ENCODE measurements at regions not wholly inside any gene's neighbourhood (a gene's known extent, or its start where the extent isn't known, plus 50 kb on each side); places are given as distances from the start of the nearest gene placed in this dataset.

- TF ChIP-seq CTCF (tag by site-specific recombination; IDR thresholded peaks at IDR 0.05) (no peak), ZNF311 (tag by site-specific recombination; IDR thresholded peaks at IDR 0.05; ENCODE audit: borderline replicate concordance) (no peak), MZF1 (tag by site-specific recombination; IDR thresholded peaks at IDR 0.05; ENCODE audit: borderline replicate concordance) (no peak), ZNF488 (tag by site-specific recombination; IDR thresholded peaks at IDR 0.05) (no peak), ZNF561 (tag by site-specific recombination; IDR thresholded peaks at IDR 0.05; ENCODE audit: borderline replicate concordance) (no peak), ZBTB26 (tag by site-specific recombination; optimal IDR thresholded peaks at IDR 0.05) (no peak), ZNF132 (tag by site-specific recombination; IDR thresholded peaks at IDR 0.05; ENCODE audit: borderline replicate concordance) (no peak), KLF8 (tag by site-specific recombination; IDR thresholded peaks at IDR 0.05) (no peak), ZNF302 (tag by site-specific recombination; IDR thresholded peaks at IDR 0.05; ENCODE audit: low read depth) (no peak)
Observed at GRCh38 chr6:105537981-105538578, 135.2 kb upstream of the PREP start.
